GM23248 (cell line): ENCODE measurements at regions not wholly inside any gene's neighbourhood (a gene's known extent, or its start where the extent isn't known, plus 50 kb on each side); places are given as distances from the start of the nearest gene placed in this dataset.

Source experiments
- DNase-seq: peaks from one replicate; pipeline ENCODE4 v3.0.0-alpha.2; 2015
- H2AFZ ChIP-seq: fragments of 200-600 bp; sonication (generic); 2 replicates; pipeline ENCODE4 v1.6.1; 2016; ENCODE audit warnings: antibody characterized with exemption
- H3F3A ChIP-seq: fragments of 200-600 bp; sonication (generic); 2 replicates; pipeline ENCODE4 v1.6.1; 2016; ENCODE audit warnings: mild to moderate bottlenecking, antibody characterized with exemption, mixed run types; ENCODE audit not compliant: insufficient read depth
- H3K27ac ChIP-seq: fragments of 200-600 bp; sonication (generic); 2 replicates; pipeline ENCODE4 v1.5.1; 2016; ENCODE audit warnings: mild to moderate bottlenecking
- H3K27me3 ChIP-seq: fragments of 200-600 bp; sonication (generic); replicated peaks from 2 replicates; pipeline ENCODE4 v1.6.1; 2016; ENCODE audit warnings: mild to moderate bottlenecking; ENCODE audit not compliant: insufficient read depth
- H3K36me3 ChIP-seq: fragments of 200-600 bp; sonication (generic); 2 replicates; pipeline ENCODE4 v1.6.1; 2016; ENCODE audit warnings: low read depth, mild to moderate bottlenecking
- H3K4me1 ChIP-seq: fragments of 200-600 bp; sonication (generic); 2 replicates; pipeline ENCODE4 v1.6.1; 2016; ENCODE audit warnings: mild to moderate bottlenecking; ENCODE audit not compliant: insufficient read depth
- H3K4me2 ChIP-seq: fragments of 200-600 bp; sonication (generic); one replicate; pipeline ENCODE4 v1.6.1; 2016; ENCODE audit warnings: mild to moderate bottlenecking; ENCODE audit not compliant: unreplicated experiment
- H3K4me3 ChIP-seq: fragments of 200-600 bp; sonication (generic); 2 replicates; pipeline ENCODE4 v1.5.1; 2016; ENCODE audit warnings: mild to moderate bottlenecking
- H3K79me2 ChIP-seq: fragments of 200-600 bp; sonication (generic); 2 replicates; pipeline ENCODE4 v1.6.1; 2016; ENCODE audit warnings: mild to moderate bottlenecking; ENCODE audit not compliant: insufficient read depth
- H3K9ac ChIP-seq: fragments of 200-600 bp; sonication (generic); 2 replicates; pipeline ENCODE4 v1.6.1; 2016; ENCODE audit warnings: mild to moderate bottlenecking
- H3K9me2 ChIP-seq: fragments of 200-600 bp; sonication (generic); 2 replicates; pipeline ENCODE4 v1.6.1; 2016; ENCODE audit warnings: mixed run types, mild to moderate bottlenecking, moderate library complexity; ENCODE audit not compliant: insufficient read depth
- H3K9me3 ChIP-seq: fragments of 200-600 bp; sonication (generic); one replicate; pipeline ENCODE4 v1.6.1; 2017; ENCODE audit warnings: low read depth
- H4K20me1 ChIP-seq: fragments of 200-600 bp; sonication (generic); 2 replicates; pipeline ENCODE4 v1.6.0; 2016; ENCODE audit not compliant: insufficient read depth
- EZH2 ChIP-seq: fragments of 200-600 bp; sonication (generic); IDR thresholded peaks from 2 replicates; pipeline ENCODE4 v1.6.1; 2018; ENCODE audit warnings: antibody characterized with exemption, mild to moderate bottlenecking; ENCODE audit not compliant: insufficient read depth, poor library complexity, severe bottlenecking
- EZH2phosphoT487 ChIP-seq: fragments of 200-600 bp; sonication (generic); IDR thresholded peaks from 2 replicates; pipeline ENCODE4 v1.6.1; 2018; ENCODE audit warnings: antibody characterized with exemption, moderate library complexity, mild to moderate bottlenecking, low read depth; ENCODE audit not compliant: insufficient read depth
- WGBS, 2 experiments: methylation state at CpG; one replicate each; pipeline ENCODE4 v1.1.6; 2015 to 2017; ENCODE audit warnings: low lambda C conversion rate in 2 of 2, low coverage in 1 of 2; ENCODE audit errors: missing lambda C conversion rate in 2 of 2; 5-methylcytosine and 5-hydroxymethylcytosine counted together
- in situ Hi-C: fragments of 300-500 bp; cut with MboI; formaldehyde crosslinking; loops from 2 replicates; pipeline ENCODE4 v1.15.0; 2020

DNA sequence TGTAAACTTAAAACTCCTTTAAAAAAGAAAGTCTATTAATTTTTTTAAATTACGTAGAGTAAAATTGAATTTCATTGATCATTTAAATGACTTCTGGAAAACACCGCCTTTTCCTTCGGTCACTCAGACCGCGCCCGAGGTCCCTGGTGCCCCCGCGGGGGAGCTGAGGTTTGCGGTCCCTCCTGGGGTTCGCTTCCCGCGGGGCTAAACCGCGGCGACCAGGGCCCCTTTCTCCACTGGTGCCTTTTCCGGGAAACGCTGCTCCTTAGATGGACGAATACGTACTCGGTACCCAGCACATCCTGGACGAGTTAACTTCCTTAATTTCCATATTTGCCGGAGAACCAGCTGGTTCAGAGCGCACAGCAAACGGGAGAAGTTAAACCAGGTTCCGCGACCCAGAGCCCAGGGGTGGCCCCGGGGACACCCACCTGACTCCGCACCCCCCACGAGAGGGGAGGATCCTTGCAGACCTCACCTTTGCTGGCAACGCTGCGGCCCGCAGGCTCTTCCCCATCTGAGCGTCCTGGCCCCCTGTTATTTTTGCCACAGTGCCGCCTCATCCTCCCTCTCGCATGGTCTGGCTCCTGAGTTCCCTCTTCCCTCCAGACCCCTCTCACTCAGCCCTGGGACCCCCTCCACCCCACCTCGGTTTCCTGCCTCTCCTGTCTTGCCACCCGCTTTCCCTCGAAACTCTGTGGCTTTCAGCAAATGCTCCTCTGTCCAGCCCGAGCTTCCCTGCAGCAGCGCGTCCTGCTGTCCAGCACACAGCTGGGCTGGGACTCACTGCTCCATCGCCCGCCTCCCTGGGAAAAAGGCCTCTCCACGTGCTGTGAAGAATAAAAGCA, 420.0 kb upstream of the MYT1L start:
- no peaks in the 10 kb centered on the region for H3F3A ChIP-seq
- H3K9ac ChIP-seq, result no peak overlapping the region
- no peaks in the 10 kb centered on the region for H3K9me2 ChIP-seq
- H3K27ac ChIP-seq, result no peak overlapping the region
- no peak for TF ChIP-seq EZH2
- no peak for TF ChIP-seq EZH2phosphoT487
- no peaks in the 10 kb centered on the region for H3K79me2 ChIP-seq
- H3K27me3 ChIP-seq, result no peaks in the 10 kb centered on the region
- 82 to 86% methylated on average over 36 to 44 of the region's 44 CpGs for WGBS, 2 experiments
- no peak for DNase-seq
- H3K4me3 ChIP-seq, result no peak overlapping the region
- no peaks in the 10 kb centered on the region for H4K20me1 ChIP-seq
- H3K36me3 ChIP-seq, result no peaks in the 10 kb centered on the region
- no peaks in the 10 kb centered on the region for H3K4me1 ChIP-seq
- in situ Hi-C loops, result no loop called here
- H2AFZ ChIP-seq, result no peak overlapping the region
- H3K9me3 ChIP-seq, result no peaks in the 10 kb centered on the region
- H3K4me2 ChIP-seq, result no peak overlapping the region

DNA sequence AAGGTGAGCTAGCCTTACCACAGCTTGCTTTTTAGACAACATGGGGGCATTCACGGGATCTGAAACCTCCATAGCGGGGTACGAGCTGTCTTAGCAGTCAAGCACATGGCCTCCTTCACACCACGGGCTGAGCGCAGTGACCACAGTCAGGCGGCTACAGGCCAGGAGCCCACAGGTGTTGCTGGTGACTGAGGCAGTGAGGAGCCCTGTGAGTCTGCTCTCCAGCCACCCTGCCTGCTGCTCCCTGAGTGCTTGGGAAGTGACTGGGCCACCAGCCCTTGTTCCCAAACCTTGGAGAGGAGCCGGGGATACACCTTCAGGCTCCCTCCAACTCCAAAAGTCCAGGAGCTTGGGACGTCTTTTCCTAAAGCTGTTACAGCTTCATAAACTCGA, 418.1 kb upstream of the MYT1L start:
- DNase-seq, result no peak

DNA sequence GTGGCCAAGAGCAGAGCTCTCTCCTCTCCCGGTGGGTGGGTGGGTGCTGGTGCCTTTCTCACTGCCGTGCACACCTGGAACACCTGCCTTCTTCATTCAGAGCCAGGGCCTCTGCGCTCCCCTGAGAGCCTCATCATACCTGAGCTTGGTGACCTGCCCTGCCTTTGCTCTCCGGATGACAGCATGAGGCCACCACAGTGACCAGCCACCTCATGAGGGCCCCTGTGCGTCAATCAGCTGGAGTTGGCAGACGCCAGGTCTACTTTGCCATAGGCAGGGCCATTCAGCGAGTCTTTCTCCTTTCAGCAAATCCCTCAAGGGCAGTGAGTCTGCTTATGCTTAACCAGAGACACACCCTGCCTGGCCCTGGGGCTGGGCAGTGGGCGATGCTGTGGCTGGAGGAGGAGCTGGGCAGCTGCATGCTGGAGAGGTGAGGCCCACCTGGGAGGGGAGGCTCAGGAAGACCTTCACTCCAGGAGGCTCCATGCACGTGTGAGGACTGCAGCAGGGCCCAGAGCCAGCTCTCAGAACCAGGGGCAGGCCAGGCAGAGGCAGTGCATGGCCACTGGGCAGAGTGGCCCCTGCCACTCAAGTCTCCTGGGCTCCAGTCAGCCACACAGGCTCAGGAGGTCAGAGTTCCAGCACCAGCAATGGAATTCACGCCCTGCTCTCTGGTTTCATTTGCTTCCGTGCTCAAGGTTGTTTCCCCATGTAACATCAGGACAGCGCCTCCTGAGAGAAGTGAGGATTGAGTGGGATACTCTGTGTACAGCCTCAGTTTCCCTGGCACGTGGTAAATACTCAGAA, 417.5 kb upstream of the MYT1L start:
- H3K27me3 ChIP-seq, result no peaks in the 10 kb centered on the region
- no peaks in the 10 kb centered on the region for H3K79me2 ChIP-seq
- in situ Hi-C loops, result no loop called here
- H3K9ac ChIP-seq, result no peak overlapping the region
- H4K20me1 ChIP-seq, result no peaks in the 10 kb centered on the region
- no peak overlapping the region for H2AFZ ChIP-seq
- H3K36me3 ChIP-seq, result no peaks in the 10 kb centered on the region
- H3K4me1 ChIP-seq, result no peaks in the 10 kb centered on the region
- 48 to 49% methylated on average over 13 of the region's 13 CpGs for WGBS, 2 experiments
- no peaks in the 10 kb centered on the region for H3K9me3 ChIP-seq
- no peak for TF ChIP-seq EZH2
- no peak for TF ChIP-seq EZH2phosphoT487
- H3K4me2 ChIP-seq, result no peak overlapping the region
- H3K4me3 ChIP-seq, result no peak overlapping the region
- DNase-seq, result no peak
- no peaks in the 10 kb centered on the region for H3F3A ChIP-seq
- H3K9me2 ChIP-seq, result no peaks in the 10 kb centered on the region
- no peak overlapping the region for H3K27ac ChIP-seq

More for the DNA sequence above, 418.1 kb upstream of the MYT1L start:
- H3F3A ChIP-seq, result no peaks in the 10 kb centered on the region
- in situ Hi-C loops, result no loop called here
- H3K9ac ChIP-seq, result no peak overlapping the region
- no peaks in the 10 kb centered on the region for H3K4me1 ChIP-seq
- H3K9me3 ChIP-seq, result no peaks in the 10 kb centered on the region
- no peak overlapping the region for H3K4me2 ChIP-seq
- H3K4me3 ChIP-seq, result no peak overlapping the region
- no peaks in the 10 kb centered on the region for H3K9me2 ChIP-seq
- H4K20me1 ChIP-seq, result no peaks in the 10 kb centered on the region
- 58 to 76% methylated on average over 9 of the region's 9 CpGs for WGBS, 2 experiments
- H3K27me3 ChIP-seq, result no peaks in the 10 kb centered on the region
- no peak for TF ChIP-seq EZH2
- no peaks in the 10 kb centered on the region for H3K36me3 ChIP-seq
- no peak overlapping the region for H2AFZ ChIP-seq
- no peak overlapping the region for H3K27ac ChIP-seq
- no peaks in the 10 kb centered on the region for H3K79me2 ChIP-seq

DNA sequence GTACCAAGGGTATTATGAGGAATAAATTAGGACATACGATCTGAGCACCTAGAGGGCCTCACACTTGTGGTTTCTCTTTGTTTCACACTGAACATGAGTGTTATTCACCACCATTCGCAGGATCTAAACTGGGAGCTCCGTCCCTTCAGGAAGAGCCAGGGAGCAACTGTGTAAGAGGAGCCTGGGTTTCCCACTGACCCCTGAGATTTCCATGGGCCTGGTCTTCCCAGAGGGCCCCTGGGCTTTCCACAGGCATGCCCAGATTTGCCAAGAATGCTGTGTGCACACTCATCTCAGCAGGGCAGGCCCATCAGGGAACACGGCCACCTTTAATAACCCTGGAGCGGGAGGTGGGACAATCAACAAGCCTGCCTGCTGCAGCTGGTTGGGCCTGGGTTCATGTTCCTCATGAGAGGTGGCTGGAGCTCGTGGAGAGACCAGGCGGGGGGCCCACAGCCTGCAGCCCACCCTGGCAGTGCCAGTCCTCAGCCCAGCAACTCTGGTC, 416.8 kb upstream of the MYT1L start:
- no peaks in the 10 kb centered on the region for H3K9me3 ChIP-seq
- H3K36me3 ChIP-seq, result no peaks in the 10 kb centered on the region
- no peaks in the 10 kb centered on the region for H3F3A ChIP-seq
- H3K27ac ChIP-seq, result no peak overlapping the region
- no peaks in the 10 kb centered on the region for H4K20me1 ChIP-seq
- no peak for DNase-seq
- TF ChIP-seq EZH2 (no peak), EZH2phosphoT487 (no peak)
- 44 to 46% methylated on average over 7 of the region's 7 CpGs for WGBS, 2 experiments
- H2AFZ ChIP-seq, result no peak overlapping the region
- no peak overlapping the region for H3K9ac ChIP-seq
- H3K27me3 ChIP-seq, result no peaks in the 10 kb centered on the region
- in situ Hi-C loops, result no loop called here
- no peak overlapping the region for H3K4me3 ChIP-seq
- no peak overlapping the region for H3K4me2 ChIP-seq
- H3K9me2 ChIP-seq, result no peaks in the 10 kb centered on the region
- no peaks in the 10 kb centered on the region for H3K4me1 ChIP-seq
- H3K79me2 ChIP-seq, result no peaks in the 10 kb centered on the region
